H1 (cell line): ENCODE measurements at regions not wholly inside any gene's neighbourhood (a gene's known extent, or its start where the extent isn't known, plus 50 kb on each side); places are given as distances from the start of the nearest gene placed in this dataset.

Experiments used
- CTCF ChIA-PET: fragments of 300-600 bp; sonication (Branson Sonifier 250); formaldehyde crosslinking; loops from one replicate; lab custom pipeline; 2021; ENCODE audit not compliant: partially characterized antibody; lab: Charles Lee
- POLR2A ChIA-PET: fragments of 300-600 bp; sonication (Branson Sonifier 250); formaldehyde crosslinking; loops from one replicate; lab custom pipeline; 2021; ENCODE audit warnings: inconsistent platforms; ENCODE audit not compliant: partially characterized antibody; lab: Charles Lee
- DNase-seq, 2 experiments: peaks; one replicate each; pipeline versions ENCODE4 v3.0.0 to v3.0.0-alpha.2; 2010 to 2022; ENCODE audit warnings: low spot score in 2 of 2, low read depth in 1 of 2, mixed read lengths in 1 of 2
- FAIRE-seq: peaks from 2 replicates; lab custom pipeline; 2011; peaks lifted over from hg19 to GRCh38; lab: Jason Lieb, UNC
- H2AFZ ChIP-seq: 2 replicates; pipeline ENCODE4 v1.8.1; 2012; ENCODE audit warnings: low read length, inconsistent platforms
- H2AK5ac ChIP-seq: 2 replicates; pipeline ENCODE4 v1.6.1; 2013; ENCODE audit warnings: low read depth, low read length
- H2BK120ac ChIP-seq: replicated peaks from 2 replicates; pipeline ENCODE3; 2013; ENCODE audit warnings: low read depth, low read length, inconsistent platforms
- H2BK12ac ChIP-seq: 2 replicates; pipeline ENCODE4 v1.6.1; 2013; ENCODE audit warnings: low read depth, low read length
- H2BK15ac ChIP-seq: 2 replicates; pipeline ENCODE4 v1.6.1; 2013; ENCODE audit warnings: low read length
- H2BK20ac ChIP-seq: 2 replicates; pipeline ENCODE4 v1.6.1; 2013; ENCODE audit warnings: low read length
- H2BK5ac ChIP-seq: 2 replicates; pipeline ENCODE4 v1.6.1; 2013; ENCODE audit warnings: low read depth, low read length
- H3K14ac ChIP-seq: 2 replicates; pipeline ENCODE4 v1.6.1; 2013; ENCODE audit warnings: inconsistent platforms; ENCODE audit not compliant: insufficient read length
- H3K18ac ChIP-seq: 2 replicates; pipeline ENCODE4 v1.6.1; 2013; ENCODE audit warnings: low read length; ENCODE audit errors: extremely low read depth
- H3K23ac ChIP-seq: 2 replicates; pipeline ENCODE4 v1.6.1; 2013; ENCODE audit warnings: inconsistent platforms; ENCODE audit not compliant: insufficient read length
- H3K23me2 ChIP-seq: 2 replicates; pipeline ENCODE4 v1.6.1; 2013; ENCODE audit warnings: low read depth, low read length
- H3K27ac ChIP-seq: 2 replicates; pipeline ENCODE4 v1.6.1; 2011; ENCODE audit warnings: low read depth, low read length, inconsistent platforms
- H3K27me3 ChIP-seq, 4 experiments: replicated peaks in 1 of 4; 1 replicate in 1 of 4; 2 replicates in 3 of 4; pipeline versions ENCODE4 v1.6.1 to v1.8.1; 2011 to 2013; ENCODE audit warnings: low read length in 3 of 4, mild to moderate bottlenecking in 3 of 4, inconsistent platforms in 2 of 4, mixed read lengths in 2 of 4, moderate library complexity in 1 of 4; ENCODE audit not compliant: control insufficient read depth in 3 of 4, insufficient read depth in 3 of 4; ENCODE audit errors: extremely low read depth in 1 of 4
- H3K36me3 ChIP-seq, 4 experiments: 2 replicates each; pipeline versions ENCODE4 v1.6.1 to v1.8.1; 2011 to 2013; ENCODE audit warnings: mild to moderate bottlenecking in 4 of 4, low read length in 3 of 4, moderate library complexity in 2 of 4, control low read depth in 1 of 4, inconsistent platforms in 1 of 4; ENCODE audit not compliant: insufficient read depth in 4 of 4, control insufficient read depth in 2 of 4
- H3K4ac ChIP-seq: replicated peaks from 2 replicates; pipeline ENCODE3; 2013; ENCODE audit warnings: low read length, low read depth, mixed read lengths, inconsistent platforms; ENCODE audit not compliant: insufficient read length
- H3K4me1 ChIP-seq, 4 experiments: replicated peaks in 1 of 4; 1 replicate in 1 of 4; 2 replicates in 3 of 4; pipeline versions ENCODE4 v1.6.1 to v1.8.1; 2011 to 2013; ENCODE audit warnings: low read length in 3 of 4, inconsistent platforms in 2 of 4, mixed read lengths in 1 of 4; ENCODE audit not compliant: insufficient read depth in 4 of 4, control insufficient read depth in 3 of 4
- H3K4me2 ChIP-seq, 2 experiments: 2 replicates each; pipeline versions ENCODE4 v1.6.1 to v1.8.1; 2011 to 2013; ENCODE audit warnings: low read depth in 2 of 2, low read length in 2 of 2, control low read depth in 1 of 2, inconsistent platforms in 1 of 2, mild to moderate bottlenecking in 1 of 2; ENCODE audit not compliant: insufficient read depth in 1 of 2
- H3K4me3 ChIP-seq, 4 experiments: fragments of 200-600, 300-600 bp in 1 of 4; sonication (generic), shearing (Covaris generic), sonication (Bioruptor Twin) in 1 of 4; 2 replicates each; pipeline versions ENCODE4 v1.5.1 to v1.8.1; 2011 to 2016; ENCODE audit warnings: low read length in 4 of 4, low read depth in 3 of 4, control low read depth in 2 of 4, inconsistent platforms in 2 of 4, mild to moderate bottlenecking in 2 of 4, mixed read lengths in 1 of 4, moderate library complexity in 1 of 4; ENCODE audit not compliant: insufficient read depth in 2 of 4; ENCODE audit errors: extremely low read depth in 1 of 4
- H3K56ac ChIP-seq: replicated peaks from 2 replicates; pipeline ENCODE3; 2013; ENCODE audit warnings: low read depth, mild to moderate bottlenecking, mixed read lengths, low read length, inconsistent platforms; ENCODE audit not compliant: insufficient read length
- H3K79me1 ChIP-seq: 2 replicates; pipeline ENCODE4 v1.6.1; 2013; ENCODE audit warnings: low read depth, low read length, control low read depth
- H3K79me2 ChIP-seq, 2 experiments: 2 replicates each; pipeline versions ENCODE4 v1.6.1 to v1.8.1; 2012 to 2013; ENCODE audit warnings: low read length in 2 of 2, mild to moderate bottlenecking in 2 of 2, inconsistent platforms in 1 of 2; ENCODE audit not compliant: insufficient read depth in 2 of 2, control insufficient read depth in 1 of 2
- H3K9ac ChIP-seq, 4 experiments: replicated peaks in 1 of 4; 1 replicate in 1 of 4; 2 replicates in 3 of 4; pipeline versions ENCODE4 v1.6.1 to v1.8.1; 2011 to 2013; ENCODE audit warnings: low read depth in 3 of 4, low read length in 3 of 4, control low read depth in 2 of 4, mild to moderate bottlenecking in 2 of 4, moderate library complexity in 2 of 4, inconsistent platforms in 1 of 4; ENCODE audit errors: extremely low read depth in 1 of 4
- H3K9me3 ChIP-seq, 2 experiments: 2 replicates each; pipeline versions ENCODE4 v1.6.1 to v1.8.1; 2012 to 2013; ENCODE audit warnings: mild to moderate bottlenecking in 2 of 2, moderate library complexity in 2 of 2, control low read depth in 1 of 2, inconsistent platforms in 1 of 2, low read depth in 1 of 2, low read length in 1 of 2, mixed read lengths in 1 of 2; ENCODE audit not compliant: insufficient read depth in 2 of 2
- H4K20me1 ChIP-seq, 2 experiments: replicated peaks in 1 of 2; 2 replicates each; pipeline versions ENCODE3 to v1.8.1; 2011 to 2013; ENCODE audit warnings: inconsistent platforms in 2 of 2, low read length in 2 of 2, mild to moderate bottlenecking in 1 of 2; ENCODE audit not compliant: insufficient read depth in 2 of 2, control insufficient read depth in 1 of 2
- H4K5ac ChIP-seq: 2 replicates; pipeline ENCODE4 v1.6.1; 2013; ENCODE audit warnings: low read length, low read depth, mixed read lengths, inconsistent platforms; ENCODE audit not compliant: insufficient read length
- H4K8ac ChIP-seq: 2 replicates; pipeline ENCODE4 v1.8.0; 2013; ENCODE audit warnings: mild to moderate bottlenecking, moderate library complexity, low read length, inconsistent platforms; ENCODE audit not compliant: insufficient read depth; ENCODE audit errors: extremely low read depth
- H4K91ac ChIP-seq: replicated peaks from 2 replicates; pipeline ENCODE3; 2013; ENCODE audit warnings: low read length, mixed read lengths, inconsistent platforms; ENCODE audit not compliant: insufficient read length
- BACH1 ChIP-seq: IDR thresholded peaks from 2 replicates; pipeline ENCODE4 v1.6.1; 2012; ENCODE audit warnings: low read length, improper control_type of control experiment
- BCL11A ChIP-seq, 2 experiments: IDR thresholded peaks; one replicate each; pipeline ENCODE4 v1.6.1; 2011; ENCODE audit warnings: low read depth in 2 of 2, low read length in 2 of 2, mild to moderate bottlenecking in 2 of 2
- CBX8 ChIP-seq: fragments of 300-800, 300-1000 bp; sonication (generic); IDR thresholded peaks from 2 replicates; pipeline ENCODE4 v1.7.1; 2016; ENCODE audit warnings: low read depth, low read length, borderline replicate concordance
- EP300 ChIP-seq, 2 experiments: IDR thresholded peaks; 1 replicate in 1 of 2; 2 replicates in 1 of 2; pipeline ENCODE4 v1.6.1; 2011 to 2012; ENCODE audit warnings: low read depth in 2 of 2, low read length in 2 of 2, mild to moderate bottlenecking in 2 of 2, borderline replicate concordance in 1 of 2, inconsistent platforms in 1 of 2, moderate library complexity in 1 of 2
- EZH2 ChIP-seq: fragments of 200-600 bp; sonication (generic); IDR thresholded peaks from 2 replicates; pipeline ENCODE4 v1.7.1; 2012; ENCODE audit warnings: low read depth, mild to moderate bottlenecking, moderate library complexity, low read length, inconsistent platforms; ENCODE audit not compliant: severe bottlenecking
- FOSL1 ChIP-seq: IDR thresholded peaks from 2 replicates; pipeline ENCODE4 v1.6.1; 2011; ENCODE audit warnings: mild to moderate bottlenecking, low read depth, low read length, moderate library complexity; ENCODE audit not compliant: insufficient read depth
- GABPA ChIP-seq: IDR thresholded peaks from 2 replicates; pipeline ENCODE4 v1.6.1; 2011; ENCODE audit warnings: mild to moderate bottlenecking, low read length, moderate library complexity, borderline replicate concordance; ENCODE audit not compliant: insufficient read depth
- HDAC6 ChIP-seq: IDR thresholded peaks from one replicate; pipeline ENCODE4 v1.7.1; 2012; ENCODE audit warnings: low read depth, mild to moderate bottlenecking, inconsistent platforms, low read length, moderate library complexity
- KDM1A ChIP-seq: fragments of 200-600, 300-600 bp; sonication (generic); IDR thresholded peaks from 2 replicates; pipeline ENCODE4 v1.7.1; 2016; ENCODE audit warnings: mild to moderate bottlenecking, low read length, borderline replicate concordance
- POU5F1 ChIP-seq: IDR thresholded peaks from 2 replicates; pipeline ENCODE4 v1.6.1; 2011; ENCODE audit warnings: low read depth, mild to moderate bottlenecking, low read length, moderate library complexity
- RNF2 ChIP-seq: fragments of 200-900, 300-1000 bp; sonication (generic); IDR thresholded peaks from 2 replicates; pipeline ENCODE4 v1.7.1; 2016; ENCODE audit warnings: borderline replicate concordance, low read depth, mild to moderate bottlenecking, antibody characterized with exemption, low read length; ENCODE audit not compliant: poor library complexity, severe bottlenecking; ENCODE audit errors: missing control alignments
- SP1 ChIP-seq: IDR thresholded peaks from 2 replicates; pipeline ENCODE4 v1.6.1; 2011; ENCODE audit warnings: low read depth, low read length
- TAF1 ChIP-seq: IDR thresholded peaks from 2 replicates; pipeline ENCODE4 v1.6.1; 2011; ENCODE audit warnings: mild to moderate bottlenecking, low read depth, low read length
- TBP ChIP-seq: IDR thresholded peaks from 2 replicates; pipeline ENCODE4 v1.6.1; 2011; ENCODE audit warnings: low read depth, low read length, improper control_type of control experiment
- TCF12 ChIP-seq: IDR thresholded peaks from 2 replicates; pipeline ENCODE4 v1.6.1; 2011; ENCODE audit warnings: low read depth, mild to moderate bottlenecking, low read length
- WGBS, 2 experiments: shearing (Covaris generic) in 1 of 2; methylation state at CpG; one replicate each; pipeline versions ENCODE4 v1.1.6 to v1.1.7; 2013 to 2015; ENCODE audit warnings: low lambda C conversion rate in 2 of 2, mixed read lengths in 2 of 2, inconsistent platforms in 1 of 2, low coverage in 1 of 2, missing lambda C conversion rate in 1 of 2; ENCODE audit not compliant: insufficient replicate concordance in 2 of 2, insufficient coverage in 1 of 2, insufficient read length in 1 of 2; ENCODE audit errors: extremely low coverage in 1 of 2, missing lambda C conversion rate in 1 of 2; 5-methylcytosine and 5-hydroxymethylcytosine counted together

DNA sequence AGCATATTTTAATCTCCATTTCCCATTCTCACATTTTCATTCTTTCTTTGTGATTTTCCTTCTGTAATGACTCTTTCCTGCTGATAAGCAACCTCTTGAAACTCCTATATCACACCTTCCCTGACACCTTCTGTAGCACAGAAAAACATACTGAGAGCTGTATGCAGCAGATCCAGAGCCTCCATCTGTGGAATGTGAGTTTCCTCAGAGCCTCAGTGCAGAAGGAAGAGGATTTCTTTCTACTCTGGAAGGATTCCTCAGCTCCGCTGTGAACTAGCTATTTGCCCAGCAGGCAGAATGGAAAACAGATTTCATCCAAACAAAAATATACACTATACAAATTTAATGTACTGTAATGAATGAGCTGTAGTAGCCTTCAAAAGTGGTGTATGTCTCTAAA, 841.3 kb upstream of the ZWINT start:
- H3K9ac ChIP-seq = no peak overlapping the region
- no peak overlapping the region for H3K27ac ChIP-seq
- TF ChIP-seq CBX8 (no peak), SP1 (no peak), FOSL1 (no peak), BCL11A (IDR thresholded peaks at IDR 0.05; ENCODE audit: low read depth in 2 of 2, low read length in 2 of 2) (no peak), BACH1 (no peak), EP300 (IDR thresholded peaks at IDR 0.05; ENCODE audit: borderline replicate concordance in 1 of 2, low read depth in 2 of 2, low read length in 2 of 2) (no peak), TAF1 (no peak), POU5F1 (no peak), TCF12 (no peak), TBP (no peak), RNF2 (no peak), HDAC6 (no peak), GABPA (no peak), EZH2 (no peak), KDM1A (no peak)
- H3K4me2 ChIP-seq = no peak overlapping the region
- no peak overlapping the region for H3K4me3 ChIP-seq
- H3K36me3 ChIP-seq = no peaks in the 10 kb centered on the region
- no peak overlapping the region for H4K91ac ChIP-seq
- no peak overlapping the region for H4K8ac ChIP-seq
- H2BK15ac ChIP-seq = no peak overlapping the region
- no peak overlapping the region for H3K18ac ChIP-seq
- no peak overlapping the region for H3K23ac ChIP-seq
- CTCF ChIA-PET = interaction anchor here (0.5 kb wide), 1 partner anchor 478 kb away, joined by 4 read pairs; no protein-coding TSS in a partner anchor
- H2BK120ac ChIP-seq = no peak overlapping the region
- H2BK5ac ChIP-seq = no peak overlapping the region
- H3K4me1 ChIP-seq = no peaks in the 10 kb centered on the region; a peak in 1 of 7 replicates
- H3K27me3 ChIP-seq = no peaks in the 10 kb centered on the region
- no peak overlapping the region for H3K4ac ChIP-seq
- no peak overlapping the region for H3K14ac ChIP-seq
- peaks cover 0 to 17% of the 10 kb centered on the region in 2 experiments; a peak in 2 of 4 replicates for H3K79me2 ChIP-seq
- H3K79me1 ChIP-seq = 0 out of 2 replicates have a peak, but pooled peaks cover under 1% of the 10 kb centered on the region
- H3K56ac ChIP-seq = no peak overlapping the region
- H4K5ac ChIP-seq = no peak overlapping the region
- no peaks in the 10 kb centered on the region for H3K9me3 ChIP-seq
- H2AFZ ChIP-seq = no peak overlapping the region
- DNase-seq (no peak), FAIRE-seq (no peak)
- 82% methylated on average over 1 of the region's 1 CpG; no CpG with 5 or more reads in 1 of the 2 experiments for WGBS, 2 experiments
- H3K23me2 ChIP-seq = no peaks in the 10 kb centered on the region
- no peak overlapping the region for H2BK12ac ChIP-seq
- POLR2A ChIA-PET = interaction anchor here (1.1 to 1.6 kb wide), 3 partner anchors 11 to 19 kb away, joined by 3 to 8 read pairs (median 4); no protein-coding TSS in a partner anchor
- H4K20me1 ChIP-seq = no peaks in the 10 kb centered on the region
- H2BK20ac ChIP-seq = no peak overlapping the region
- no peak overlapping the region for H2AK5ac ChIP-seq
